NT2/D1 (cell line): ENCODE measurements at regions not wholly inside any gene's neighbourhood (a gene's known extent, or its start where the extent isn't known, plus 50 kb on each side); places are given as distances from the start of the nearest gene placed in this dataset.

Experiments
- SUZ12 ChIP-seq: IDR thresholded peaks from 2 replicates; pipeline ENCODE4 v1.6.1; 2011; ENCODE audit not compliant: insufficient read length, insufficient read depth; ENCODE audit errors: extremely low read depth
- YY1 ChIP-seq: IDR thresholded peaks from 2 replicates; pipeline ENCODE4 v1.6.1; 2011; ENCODE audit not compliant: insufficient read length, insufficient read depth
- ZNF274 ChIP-seq: IDR thresholded peaks from 2 replicates; pipeline ENCODE4 v1.6.1; 2011; ENCODE audit warnings: mild to moderate bottlenecking, low read depth, low read length

- TF ChIP-seq YY1, result no peak
- TF ChIP-seq ZNF274, result no peak
- no peak for TF ChIP-seq SUZ12
These were observed 175.1 kb downstream of the FAT3 start for GRCh38 chr11:92399705-92400104.
